H1 (cell line): ENCODE measurements at regions not wholly inside any gene's neighbourhood (a gene's known extent, or its start where the extent isn't known, plus 50 kb on each side); places are given as distances from the start of the nearest gene placed in this dataset.
A peak's percentile ranks its signal among the peaks of the same experiment; 100 is the strongest.

Experiments used
- CTCF ChIA-PET: fragments of 300-600 bp; sonication (Branson Sonifier 250); formaldehyde crosslinking; loops from one replicate; lab custom pipeline; 2021; ENCODE audit not compliant: partially characterized antibody; lab: Charles Lee
- POLR2A ChIA-PET: fragments of 300-600 bp; sonication (Branson Sonifier 250); formaldehyde crosslinking; loops from one replicate; lab custom pipeline; 2021; ENCODE audit warnings: inconsistent platforms; ENCODE audit not compliant: partially characterized antibody; lab: Charles Lee
- DNase-seq, 2 experiments: peaks; one replicate each; pipeline versions ENCODE4 v3.0.0 to v3.0.0-alpha.2; 2010 to 2022; ENCODE audit warnings: low spot score in 2 of 2, low read depth in 1 of 2, mixed read lengths in 1 of 2
- FAIRE-seq: peaks from 2 replicates; lab custom pipeline; 2011; peaks lifted over from hg19 to GRCh38; lab: Jason Lieb, UNC
- H2AFZ ChIP-seq: 2 replicates; pipeline ENCODE4 v1.8.1; 2012; ENCODE audit warnings: low read length, inconsistent platforms
- H2AK5ac ChIP-seq: 2 replicates; pipeline ENCODE4 v1.6.1; 2013; ENCODE audit warnings: low read depth, low read length
- H2BK120ac ChIP-seq: replicated peaks from 2 replicates; pipeline ENCODE3; 2013; ENCODE audit warnings: low read depth, low read length, inconsistent platforms
- H2BK12ac ChIP-seq: 2 replicates; pipeline ENCODE4 v1.6.1; 2013; ENCODE audit warnings: low read depth, low read length
- H2BK15ac ChIP-seq: 2 replicates; pipeline ENCODE4 v1.6.1; 2013; ENCODE audit warnings: low read length
- H2BK20ac ChIP-seq: 2 replicates; pipeline ENCODE4 v1.6.1; 2013; ENCODE audit warnings: low read length
- H2BK5ac ChIP-seq: 2 replicates; pipeline ENCODE4 v1.6.1; 2013; ENCODE audit warnings: low read depth, low read length
- H3K14ac ChIP-seq: 2 replicates; pipeline ENCODE4 v1.6.1; 2013; ENCODE audit warnings: inconsistent platforms; ENCODE audit not compliant: insufficient read length
- H3K18ac ChIP-seq: 2 replicates; pipeline ENCODE4 v1.6.1; 2013; ENCODE audit warnings: low read length; ENCODE audit errors: extremely low read depth
- H3K23ac ChIP-seq: 2 replicates; pipeline ENCODE4 v1.6.1; 2013; ENCODE audit warnings: inconsistent platforms; ENCODE audit not compliant: insufficient read length
- H3K23me2 ChIP-seq: 2 replicates; pipeline ENCODE4 v1.6.1; 2013; ENCODE audit warnings: low read depth, low read length
- H3K27ac ChIP-seq: 2 replicates; pipeline ENCODE4 v1.6.1; 2011; ENCODE audit warnings: low read depth, low read length, inconsistent platforms
- H3K27me3 ChIP-seq, 4 experiments: replicated peaks in 1 of 4; 1 replicate in 1 of 4; 2 replicates in 3 of 4; pipeline versions ENCODE4 v1.6.1 to v1.8.1; 2011 to 2013; ENCODE audit warnings: low read length in 3 of 4, mild to moderate bottlenecking in 3 of 4, inconsistent platforms in 2 of 4, mixed read lengths in 2 of 4, moderate library complexity in 1 of 4; ENCODE audit not compliant: control insufficient read depth in 3 of 4, insufficient read depth in 3 of 4; ENCODE audit errors: extremely low read depth in 1 of 4
- H3K36me3 ChIP-seq, 4 experiments: 2 replicates each; pipeline versions ENCODE4 v1.6.1 to v1.8.1; 2011 to 2013; ENCODE audit warnings: mild to moderate bottlenecking in 4 of 4, low read length in 3 of 4, moderate library complexity in 2 of 4, control low read depth in 1 of 4, inconsistent platforms in 1 of 4; ENCODE audit not compliant: insufficient read depth in 4 of 4, control insufficient read depth in 2 of 4
- H3K4ac ChIP-seq: replicated peaks from 2 replicates; pipeline ENCODE3; 2013; ENCODE audit warnings: low read length, low read depth, mixed read lengths, inconsistent platforms; ENCODE audit not compliant: insufficient read length
- H3K4me1 ChIP-seq, 4 experiments: replicated peaks in 1 of 4; 1 replicate in 1 of 4; 2 replicates in 3 of 4; pipeline versions ENCODE4 v1.6.1 to v1.8.1; 2011 to 2013; ENCODE audit warnings: low read length in 3 of 4, inconsistent platforms in 2 of 4, mixed read lengths in 1 of 4; ENCODE audit not compliant: insufficient read depth in 4 of 4, control insufficient read depth in 3 of 4
- H3K4me2 ChIP-seq, 2 experiments: 2 replicates each; pipeline versions ENCODE4 v1.6.1 to v1.8.1; 2011 to 2013; ENCODE audit warnings: low read depth in 2 of 2, low read length in 2 of 2, control low read depth in 1 of 2, inconsistent platforms in 1 of 2, mild to moderate bottlenecking in 1 of 2; ENCODE audit not compliant: insufficient read depth in 1 of 2
- H3K4me3 ChIP-seq, 4 experiments: fragments of 200-600, 300-600 bp in 1 of 4; sonication (generic), shearing (Covaris generic), sonication (Bioruptor Twin) in 1 of 4; 2 replicates each; pipeline versions ENCODE4 v1.5.1 to v1.8.1; 2011 to 2016; ENCODE audit warnings: low read length in 4 of 4, low read depth in 3 of 4, control low read depth in 2 of 4, inconsistent platforms in 2 of 4, mild to moderate bottlenecking in 2 of 4, mixed read lengths in 1 of 4, moderate library complexity in 1 of 4; ENCODE audit not compliant: insufficient read depth in 2 of 4; ENCODE audit errors: extremely low read depth in 1 of 4
- H3K56ac ChIP-seq: replicated peaks from 2 replicates; pipeline ENCODE3; 2013; ENCODE audit warnings: low read depth, mild to moderate bottlenecking, mixed read lengths, low read length, inconsistent platforms; ENCODE audit not compliant: insufficient read length
- H3K79me1 ChIP-seq: 2 replicates; pipeline ENCODE4 v1.6.1; 2013; ENCODE audit warnings: low read depth, low read length, control low read depth
- H3K79me2 ChIP-seq, 2 experiments: 2 replicates each; pipeline versions ENCODE4 v1.6.1 to v1.8.1; 2012 to 2013; ENCODE audit warnings: low read length in 2 of 2, mild to moderate bottlenecking in 2 of 2, inconsistent platforms in 1 of 2; ENCODE audit not compliant: insufficient read depth in 2 of 2, control insufficient read depth in 1 of 2
- H3K9ac ChIP-seq, 4 experiments: replicated peaks in 1 of 4; 1 replicate in 1 of 4; 2 replicates in 3 of 4; pipeline versions ENCODE4 v1.6.1 to v1.8.1; 2011 to 2013; ENCODE audit warnings: low read depth in 3 of 4, low read length in 3 of 4, control low read depth in 2 of 4, mild to moderate bottlenecking in 2 of 4, moderate library complexity in 2 of 4, inconsistent platforms in 1 of 4; ENCODE audit errors: extremely low read depth in 1 of 4
- H3K9me3 ChIP-seq, 2 experiments: 2 replicates each; pipeline versions ENCODE4 v1.6.1 to v1.8.1; 2012 to 2013; ENCODE audit warnings: mild to moderate bottlenecking in 2 of 2, moderate library complexity in 2 of 2, control low read depth in 1 of 2, inconsistent platforms in 1 of 2, low read depth in 1 of 2, low read length in 1 of 2, mixed read lengths in 1 of 2; ENCODE audit not compliant: insufficient read depth in 2 of 2
- H4K20me1 ChIP-seq, 2 experiments: replicated peaks in 1 of 2; 2 replicates each; pipeline versions ENCODE3 to v1.8.1; 2011 to 2013; ENCODE audit warnings: inconsistent platforms in 2 of 2, low read length in 2 of 2, mild to moderate bottlenecking in 1 of 2; ENCODE audit not compliant: insufficient read depth in 2 of 2, control insufficient read depth in 1 of 2
- H4K5ac ChIP-seq: 2 replicates; pipeline ENCODE4 v1.6.1; 2013; ENCODE audit warnings: low read length, low read depth, mixed read lengths, inconsistent platforms; ENCODE audit not compliant: insufficient read length
- H4K8ac ChIP-seq: 2 replicates; pipeline ENCODE4 v1.8.0; 2013; ENCODE audit warnings: mild to moderate bottlenecking, moderate library complexity, low read length, inconsistent platforms; ENCODE audit not compliant: insufficient read depth; ENCODE audit errors: extremely low read depth
- H4K91ac ChIP-seq: replicated peaks from 2 replicates; pipeline ENCODE3; 2013; ENCODE audit warnings: low read length, mixed read lengths, inconsistent platforms; ENCODE audit not compliant: insufficient read length
- EP300 ChIP-seq, 2 experiments: IDR thresholded peaks; 1 replicate in 1 of 2; 2 replicates in 1 of 2; pipeline ENCODE4 v1.6.1; 2011 to 2012; ENCODE audit warnings: low read depth in 2 of 2, low read length in 2 of 2, mild to moderate bottlenecking in 2 of 2, borderline replicate concordance in 1 of 2, inconsistent platforms in 1 of 2, moderate library complexity in 1 of 2
- WGBS, 2 experiments: shearing (Covaris generic) in 1 of 2; methylation state at CpG; one replicate each; pipeline versions ENCODE4 v1.1.6 to v1.1.7; 2013 to 2015; ENCODE audit warnings: low lambda C conversion rate in 2 of 2, mixed read lengths in 2 of 2, inconsistent platforms in 1 of 2, low coverage in 1 of 2, missing lambda C conversion rate in 1 of 2; ENCODE audit not compliant: insufficient replicate concordance in 2 of 2, insufficient coverage in 1 of 2, insufficient read length in 1 of 2; ENCODE audit errors: extremely low coverage in 1 of 2, missing lambda C conversion rate in 1 of 2; 5-methylcytosine and 5-hydroxymethylcytosine counted together

DNA sequence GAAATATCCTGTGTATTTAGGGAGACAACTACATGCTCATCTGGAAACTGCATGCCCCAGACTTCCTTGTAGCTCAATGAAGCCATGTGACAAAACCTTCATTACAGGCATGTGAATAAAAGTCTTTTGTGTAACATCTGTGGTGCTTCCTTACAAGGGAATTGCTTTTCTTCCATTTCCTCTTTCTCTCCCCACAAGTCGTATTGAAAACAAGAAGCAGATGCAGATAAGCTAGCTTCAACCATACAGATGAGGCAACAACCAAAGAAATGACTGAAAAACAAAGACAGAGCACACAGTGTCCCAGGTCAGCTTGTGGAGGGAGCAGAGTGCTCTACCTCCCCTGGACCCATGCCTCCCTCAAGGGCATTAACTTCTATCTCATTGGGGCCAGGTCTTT lies 115.8 kb upstream of the INPP4B start:
- Histone ChIP-seq H3K23ac (no peak overlapping the region), H2AK5ac (no peak overlapping the region), H3K23me2 (no peaks in the 10 kb centered on the region), H2BK5ac (no peak overlapping the region), H4K5ac (no peak overlapping the region), H3K4me2 (no peak overlapping the region), H3K4ac (no peak overlapping the region), H3K79me1 (no peaks in the 10 kb centered on the region), H2AFZ (peak overlapping the region; percentile 89; the same call in 1 of the 2 replicates), H3K79me2 (no peaks in the 10 kb centered on the region), H2BK20ac (no peak overlapping the region), H3K9ac (no peak overlapping the region), H3K27me3 (no peaks in the 10 kb centered on the region), H3K14ac (no peak overlapping the region), H3K36me3 (no peaks in the 10 kb centered on the region), H2BK12ac (no peak overlapping the region), H3K27ac (no peak overlapping the region), H3K18ac (no peak overlapping the region), H3K9me3 (peaks cover 0 to 3% of the 10 kb centered on the region in 2 experiments; a peak in 2 of 4 replicates), H4K91ac (no peak overlapping the region), H2BK120ac (no peak overlapping the region), H3K4me1 (no peaks in the 10 kb centered on the region; a peak in 1 of 7 replicates), H3K56ac (no peak overlapping the region), H2BK15ac (no peak overlapping the region), H4K20me1 (no peaks in the 10 kb centered on the region), H3K4me3 (no peak overlapping the region), H4K8ac (no peak overlapping the region)
- no peak for FAIRE-seq
- TF ChIP-seq EP300 (IDR thresholded peaks at IDR 0.05; ENCODE audit: borderline replicate concordance in 1 of 2, low read depth in 2 of 2, low read length in 2 of 2): no peak
- CTCF ChIA-PET: no interaction called here
- WGBS, 2 experiments: 71% methylated on average over 1 of the region's 1 CpG; no CpG with 5 or more reads in 1 of the 2 experiments
- DNase-seq: no peak
- POLR2A ChIA-PET: interaction anchor here (0.6 kb wide), 1 partner anchor 193 kb away, joined by 4 read pairs; no protein-coding TSS in a partner anchor
